B cell (primary cell): ENCODE measurements at regions not wholly inside any gene's neighbourhood (a gene's known extent, or its start where the extent isn't known, plus 50 kb on each side); places are given as distances from the start of the nearest gene placed in this dataset.

Experiments
- ATAC-seq: fragments of 200-7000 bp; cut with Tn5 transposase; one replicate; pipeline ENCODE4 v1.10.0; 2021; ENCODE audit warnings: low read depth, mild to moderate bottlenecking, moderate number of reproducible peaks, moderate library complexity
- CTCF ChIA-PET: fragments of 350-600 bp; sonication (Branson Sonifier 250); formaldehyde crosslinking; loops from one replicate; lab custom pipeline; 2021; ENCODE audit warnings: antibody characterized with exemption, inconsistent platforms; lab: Charles Lee
- POLR2A ChIA-PET: fragments of 350-600 bp; sonication (Branson Sonifier 250); formaldehyde crosslinking; loops from one replicate; lab custom pipeline; 2021; ENCODE audit warnings: antibody characterized with exemption; lab: Charles Lee
- DNase-seq: peaks from one replicate; pipeline ENCODE4 v3.0.0; 2013
- H2AFZ ChIP-seq: 2 replicates; pipeline ENCODE4 v1.6.1; 2012; ENCODE audit warnings: mild to moderate bottlenecking, low read depth, low read length; ENCODE audit not compliant: insufficient read depth, poor library complexity, severe bottlenecking
- H3K27ac ChIP-seq, 2 donors: 1 replicate in 1 of 2; 2 replicates in 1 of 2; pipeline ENCODE4 v1.5.1; 2012 to 2013; ENCODE audit warnings: low read length in 2 of 2, mild to moderate bottlenecking in 2 of 2, moderate library complexity in 1 of 2
- H3K27me3 ChIP-seq, 4 experiments: fragments of 200-600 bp in 1 of 4; sonication (generic) in 1 of 4; replicated peaks in 1 of 4; 1 replicate in 2 of 4; 2 replicates in 2 of 4; pipeline versions ENCODE4 v1.6.1 to v1.7.0; 2013 to 2016; ENCODE audit warnings: low read length in 3 of 4, mild to moderate bottlenecking in 2 of 4, mixed read lengths in 1 of 4, moderate library complexity in 1 of 4; ENCODE audit not compliant: insufficient read depth in 4 of 4, control insufficient read depth in 3 of 4; ENCODE audit errors: control extremely low read depth in 1 of 4
- H3K36me3 ChIP-seq, 2 experiments: replicated peaks in 1 of 2; 1 replicate in 1 of 2; 2 replicates in 1 of 2; pipeline versions ENCODE4 v1.6.1 to v1.7.1; 2013; ENCODE audit warnings: low read length in 1 of 2; ENCODE audit not compliant: insufficient read depth in 2 of 2, control insufficient read depth in 1 of 2; ENCODE audit errors: control extremely low read depth in 1 of 2, extremely low read depth in 1 of 2
- H3K4me1 ChIP-seq, 2 donors: fragments of 200-600 bp in 1 of 2; sonication (generic) in 1 of 2; 1 replicate in 1 of 2; 2 replicates in 1 of 2; pipeline versions ENCODE4 v1.5.1 to v1.6.1; 2013 to 2017; ENCODE audit warnings: low read length in 2 of 2; ENCODE audit not compliant: control insufficient read depth in 2 of 2, insufficient read depth in 2 of 2
- H3K4me2 ChIP-seq: replicated peaks from 2 replicates; pipeline ENCODE3; 2012; ENCODE audit warnings: mild to moderate bottlenecking, low read depth, low read length; ENCODE audit not compliant: poor library complexity, severe bottlenecking
- H3K4me3 ChIP-seq, 5 experiments: fragments of 200-600 bp in 1 of 5; sonication (generic) in 1 of 5; 1 replicate in 3 of 5; 2 replicates in 2 of 5; pipeline versions ENCODE4 v1.5.1 to v1.7.0; 2011 to 2016; ENCODE audit warnings: low read length in 4 of 5, mild to moderate bottlenecking in 4 of 5, low read depth in 2 of 5, control low read depth in 1 of 5, moderate library complexity in 1 of 5; ENCODE audit not compliant: insufficient read depth in 1 of 5; ENCODE audit errors: control extremely low read depth in 1 of 5, extremely low read depth in 1 of 5
- H3K79me2 ChIP-seq: fragments of 200-600 bp; sonication (generic); one replicate; pipeline ENCODE4 v1.6.0; 2016; ENCODE audit warnings: low read length; ENCODE audit not compliant: control insufficient read depth, insufficient read depth
- H3K9ac ChIP-seq: fragments of 200-600 bp; sonication (generic); 2 replicates; pipeline ENCODE4 v1.6.1; 2017; ENCODE audit warnings: mild to moderate bottlenecking, low read length, moderate library complexity
- H3K9me3 ChIP-seq, 3 donors: one replicate each; pipeline versions ENCODE4 v1.6.1 to v1.7.1; 2013; ENCODE audit warnings: low read length in 2 of 3; ENCODE audit not compliant: control insufficient read depth in 2 of 3, insufficient read depth in 1 of 3; ENCODE audit errors: control extremely low read depth in 1 of 3
- H4K20me1 ChIP-seq: 2 replicates; pipeline ENCODE4 v1.6.0; 2012; ENCODE audit warnings: mild to moderate bottlenecking, low read length; ENCODE audit not compliant: insufficient read depth, control insufficient read depth, poor library complexity, severe bottlenecking
- H3K27ac Mint-ChIP-seq: one replicate; pipeline ENCODE4 v1.8.0; 2021; ENCODE audit warnings: mixed read lengths
- H3K27me3 Mint-ChIP-seq: one replicate; pipeline ENCODE4 v1.8.0; 2021; ENCODE audit warnings: mixed read lengths
- H3K4me1 Mint-ChIP-seq: one replicate; pipeline ENCODE4 v1.8.0; 2021; ENCODE audit warnings: mixed read lengths
- H3K4me3 Mint-ChIP-seq: one replicate; pipeline ENCODE4 v1.8.0; 2021; ENCODE audit warnings: mixed read lengths
- H3K9me3 Mint-ChIP-seq: one replicate; pipeline ENCODE4 v1.8.0; 2022; ENCODE audit warnings: mixed read lengths; ENCODE audit not compliant: insufficient read depth
- CTCF ChIP-seq: fragments of 200-600 bp; IDR thresholded peaks from one replicate; pipeline ENCODE4 v1.8.0; 2022; ENCODE audit warnings: antibody characterized with exemption, mild to moderate bottlenecking
- EZH2 ChIP-seq: IDR thresholded peaks from 2 replicates; pipeline ENCODE4 v1.6.1; 2012; ENCODE audit warnings: borderline replicate concordance, low read depth, mild to moderate bottlenecking, moderate library complexity, low read length; ENCODE audit not compliant: insufficient read depth, poor library complexity, severe bottlenecking
- WGBS: methylation state at CpG from one replicate; pipeline ENCODE4 v1.1.5; 2013; ENCODE audit warnings: missing lambda C conversion rate; ENCODE audit not compliant: insufficient coverage; 5-methylcytosine and 5-hydroxymethylcytosine counted together
- intact Hi-C: fragments of 100-400 bp; cut with micrococcal nuclease; formaldehyde crosslinking; loops from one replicate; pipeline ENCODE4 v1.10.0; 2022

DNA sequence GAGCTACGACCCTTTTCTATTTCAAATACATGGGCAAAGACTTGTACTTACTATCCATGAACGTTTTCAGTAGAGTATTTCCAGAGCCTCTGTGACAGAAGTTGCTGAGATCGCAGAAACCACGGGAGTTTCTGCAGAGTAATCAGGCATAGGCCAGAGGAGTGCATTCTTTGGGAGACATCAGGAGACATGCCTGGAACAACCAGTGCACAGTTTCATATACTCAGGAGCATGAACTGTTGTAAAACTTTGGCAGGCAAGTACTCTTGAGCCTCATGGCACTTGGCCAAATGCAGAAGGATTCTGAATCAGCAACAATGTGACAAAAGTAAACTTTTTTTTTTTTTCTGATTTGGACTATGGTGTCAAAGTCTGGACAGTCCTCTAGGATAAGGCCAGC is 307.1 kb downstream of the GRB14 start:
- peaks cover 2% of the 10 kb centered on the region for H3K9me3 Mint-ChIP-seq
- H3K4me3 ChIP-seq: no peak overlapping the region
- no peak for DNase-seq
- TF ChIP-seq CTCF: no peak
- TF ChIP-seq EZH2: no peak
- ChIA-PET POLR2A (no interaction called here), CTCF (no interaction called here)
- no peaks in the 10 kb centered on the region for H3K36me3 ChIP-seq
- H3K27me3 Mint-ChIP-seq: no peaks in the 10 kb centered on the region
- H4K20me1 ChIP-seq: no peaks in the 10 kb centered on the region
- no peak overlapping the region for H2AFZ ChIP-seq
- H3K27me3 ChIP-seq: no peaks in the 10 kb centered on the region
- no peak for ATAC-seq
- H3K79me2 ChIP-seq: no peaks in the 10 kb centered on the region
- H3K9me3 ChIP-seq: no peaks in the 10 kb centered on the region
- no peak overlapping the region for H3K4me2 ChIP-seq
- H3K4me1 ChIP-seq: no peaks in the 10 kb centered on the region
- no peak overlapping the region for H3K27ac Mint-ChIP-seq
- no peak overlapping the region for H3K27ac ChIP-seq
- 68% methylated on average over 3 of the region's 4 CpGs for WGBS
- H3K4me1 Mint-ChIP-seq: no peaks in the 10 kb centered on the region
- no peak overlapping the region for H3K9ac ChIP-seq
- no peak overlapping the region for H3K4me3 Mint-ChIP-seq
- intact Hi-C loops: no loop called here

DNA sequence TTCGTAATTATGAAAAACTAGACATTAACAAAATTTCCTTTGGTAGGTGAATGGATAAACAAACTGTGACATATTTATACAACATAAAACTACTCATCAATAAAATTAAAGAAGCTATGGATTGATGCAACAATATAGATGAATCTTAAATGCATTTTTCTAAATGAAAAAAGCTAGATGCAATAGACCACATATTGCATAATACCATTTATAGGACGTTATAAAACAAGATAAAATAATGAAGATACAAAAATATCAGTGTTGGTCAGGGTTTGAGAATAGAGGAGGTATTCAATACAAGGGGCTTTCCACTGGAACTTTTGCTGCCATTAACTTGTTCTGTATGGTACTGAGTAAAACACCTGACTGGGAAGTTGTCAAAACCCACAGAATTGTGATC is 314.4 kb downstream of the GRB14 start:
- ATAC-seq (no peak), DNase-seq (no peak)
- H3K27me3 Mint-ChIP-seq: no peaks in the 10 kb centered on the region
- H3K27me3 ChIP-seq: no peaks in the 10 kb centered on the region
- H3K4me1 ChIP-seq: no peaks in the 10 kb centered on the region
- H3K9ac ChIP-seq: no peak overlapping the region
- WGBS: no CpG with 5 or more reads among the region's 2 CpGs
- no peaks in the 10 kb centered on the region for H4K20me1 ChIP-seq
- no peaks in the 10 kb centered on the region for H3K36me3 ChIP-seq
- intact Hi-C loops: no loop called here
- no peak overlapping the region for H2AFZ ChIP-seq
- no peak for TF ChIP-seq CTCF
- TF ChIP-seq EZH2: no peak
- no peaks in the 10 kb centered on the region for H3K9me3 ChIP-seq
- no peak overlapping the region for H3K4me3 Mint-ChIP-seq
- H3K27ac ChIP-seq: no peak overlapping the region
- no peaks in the 10 kb centered on the region for H3K4me1 Mint-ChIP-seq
- no peak overlapping the region for H3K4me2 ChIP-seq
- H3K79me2 ChIP-seq: no peaks in the 10 kb centered on the region
- H3K9me3 Mint-ChIP-seq: peaks cover 4% of the 10 kb centered on the region
- no peak overlapping the region for H3K4me3 ChIP-seq
- ChIA-PET CTCF (no interaction called here), POLR2A (no interaction called here)
- no peak overlapping the region for H3K27ac Mint-ChIP-seq
